ENCODE measurements at regions not wholly inside any gene's neighbourhood (a gene's known extent, or its start where the extent isn't known, plus 50 kb on each side); places are given as distances from the start of the nearest gene placed in this dataset.

- DNase-seq (ENCODE audit: low read depth), result no peak
- H3K4me3 ChIP-seq (ENCODE audit: low read length), result no peak overlapping the region
- no peak for TF ChIP-seq CTCF (conservative IDR thresholded peaks at IDR 0.05; ENCODE audit: low read depth, low read length)
Observed at GRCh38 chr4:155570661-155571060, 96.0 kb upstream of the GUCY1A1 start.

- no peak overlapping the region for H3K4me3 ChIP-seq (ENCODE audit: low read length)
- no peak for DNase-seq (ENCODE audit: low read depth)
- TF ChIP-seq CTCF (conservative IDR thresholded peaks at IDR 0.05; ENCODE audit: low read depth, low read length), result no peak
Observed at GRCh38 chr4:155569960-155570515, 96.6 kb upstream of the GUCY1A1 start.

- DNase-seq (ENCODE audit: low read depth), result no peak
- H3K4me3 ChIP-seq (ENCODE audit: low read length), result no peak overlapping the region
- TF ChIP-seq CTCF (conservative IDR thresholded peaks at IDR 0.05; ENCODE audit: low read depth, low read length), result no peak
Observed at GRCh38 chr4:155569471-155569870, 97.2 kb upstream of the GUCY1A1 start.

- no peak for DNase-seq (ENCODE audit: low read depth)
- no peak overlapping the region for H3K4me3 ChIP-seq (ENCODE audit: low read length)
- no peak for TF ChIP-seq CTCF (conservative IDR thresholded peaks at IDR 0.05; ENCODE audit: low read depth, low read length)
Observed at GRCh38 chr4:155568641-155569220, 97.9 kb upstream of the GUCY1A1 start.

GRCh38 chr4:155566354-155566753, 100.3 kb upstream of the GUCY1A1 start:
- DNase-seq (ENCODE audit: low read depth), result no peak
- no peak for TF ChIP-seq CTCF (conservative IDR thresholded peaks at IDR 0.05; ENCODE audit: low read depth, low read length)
- no peak overlapping the region for H3K4me3 ChIP-seq (ENCODE audit: low read length)

GRCh38 chr4:155565776-155566175, 100.9 kb upstream of the GUCY1A1 start:
- no peak for DNase-seq (ENCODE audit: low read depth)
- TF ChIP-seq CTCF (conservative IDR thresholded peaks at IDR 0.05; ENCODE audit: low read depth, low read length), result no peak
- H3K4me3 ChIP-seq (ENCODE audit: low read length), result no peak overlapping the region

GRCh38 chr4:155565330-155565729, 101.3 kb upstream of the GUCY1A1 start:
- no peak for TF ChIP-seq CTCF (conservative IDR thresholded peaks at IDR 0.05; ENCODE audit: low read depth, low read length)
- no peak overlapping the region for H3K4me3 ChIP-seq (ENCODE audit: low read length)
- no peak for DNase-seq (ENCODE audit: low read depth)

Measured in retinal pigment epithelial cell (primary cell).